ENCODE measurements at regions not wholly inside any gene's neighbourhood (a gene's known extent, or its start where the extent isn't known, plus 50 kb on each side); places are given as distances from the start of the nearest gene placed in this dataset.

DNA sequence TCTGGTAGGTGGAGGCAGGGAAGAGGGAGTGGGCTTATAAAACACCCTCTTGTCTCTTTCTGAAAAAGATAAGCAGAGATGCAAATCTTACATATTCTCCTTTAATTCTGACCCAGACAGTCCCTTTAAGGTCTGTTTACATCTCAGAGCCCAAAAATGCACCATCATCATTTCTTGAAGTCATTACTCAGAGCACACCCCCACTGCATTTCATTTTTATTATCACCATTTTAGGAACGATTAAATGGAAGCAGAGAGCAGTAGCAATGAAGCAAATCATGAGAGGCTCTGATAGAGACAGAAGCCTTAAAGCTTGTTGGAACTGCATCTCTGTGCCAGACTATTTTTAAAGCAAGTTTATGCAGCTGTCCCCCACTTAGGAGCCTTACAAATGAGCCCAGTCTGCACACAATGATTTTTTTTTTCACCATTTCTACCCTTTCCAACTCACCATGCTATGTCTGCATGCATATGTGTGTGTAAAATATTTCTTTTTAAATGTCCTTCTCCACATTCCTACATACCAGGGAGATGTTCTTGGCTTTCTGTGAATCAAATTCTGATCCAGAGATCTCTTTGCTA is 311.0 kb downstream of the GRIN2B start:
- H3K4me1 ChIP-seq (ENCODE audit: control insufficient read depth, insufficient read depth, low read length, poor library complexity, severe bottlenecking) = no peaks in the 10 kb centered on the region
- H3K36me3 ChIP-seq (ENCODE audit: control insufficient read depth, insufficient read depth, low read length) = no peaks in the 10 kb centered on the region
- DNase-seq = no peak
- no peak overlapping the region for H3K4me3 ChIP-seq (ENCODE audit: insufficient read depth, low read depth, low read length, poor library complexity, severe bottlenecking)
- no peaks in the 10 kb centered on the region for H3K27me3 ChIP-seq (replicated peaks; ENCODE audit: control insufficient read depth, insufficient read depth, low read length, poor library complexity, severe bottlenecking)
- H3K27ac ChIP-seq (ENCODE audit: insufficient read depth, low read length, poor library complexity, severe bottlenecking) = no peak overlapping the region
- no peaks in the 10 kb centered on the region for H3K9me3 ChIP-seq (ENCODE audit: control insufficient read depth, low read length)

DNA sequence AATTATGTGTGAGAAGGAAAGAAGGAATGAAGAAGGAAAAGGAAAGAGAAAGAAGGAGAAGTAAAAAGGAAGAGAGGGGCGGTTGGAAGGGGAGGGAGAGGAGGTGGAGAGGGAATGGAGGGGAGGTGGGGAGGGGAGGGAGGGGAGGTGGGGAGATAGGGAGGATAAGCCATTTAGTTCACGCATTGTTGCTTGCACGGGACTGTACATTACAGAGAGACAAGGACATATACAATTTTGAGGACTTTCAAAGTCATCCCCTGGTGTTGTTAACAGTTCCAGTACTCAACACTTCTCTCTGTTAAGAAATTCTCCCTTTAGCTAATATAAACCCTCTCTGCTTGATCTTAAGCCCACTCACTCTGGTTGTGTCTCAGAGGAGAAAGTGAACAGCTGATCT is 312.5 kb downstream of the GRIN2B start:
- no peak for DNase-seq
- H3K9me3 ChIP-seq (ENCODE audit: control insufficient read depth, low read length) = no peaks in the 10 kb centered on the region
- no peak overlapping the region for H3K27ac ChIP-seq (ENCODE audit: insufficient read depth, low read length, poor library complexity, severe bottlenecking)
- H3K27me3 ChIP-seq (replicated peaks; ENCODE audit: control insufficient read depth, insufficient read depth, low read length, poor library complexity, severe bottlenecking) = no peaks in the 10 kb centered on the region
- no peaks in the 10 kb centered on the region for H3K4me1 ChIP-seq (ENCODE audit: control insufficient read depth, insufficient read depth, low read length, poor library complexity, severe bottlenecking)
- H3K36me3 ChIP-seq (ENCODE audit: control insufficient read depth, insufficient read depth, low read length) = no peaks in the 10 kb centered on the region
- no peak overlapping the region for H3K4me3 ChIP-seq (ENCODE audit: insufficient read depth, low read depth, low read length, poor library complexity, severe bottlenecking)

DNA sequence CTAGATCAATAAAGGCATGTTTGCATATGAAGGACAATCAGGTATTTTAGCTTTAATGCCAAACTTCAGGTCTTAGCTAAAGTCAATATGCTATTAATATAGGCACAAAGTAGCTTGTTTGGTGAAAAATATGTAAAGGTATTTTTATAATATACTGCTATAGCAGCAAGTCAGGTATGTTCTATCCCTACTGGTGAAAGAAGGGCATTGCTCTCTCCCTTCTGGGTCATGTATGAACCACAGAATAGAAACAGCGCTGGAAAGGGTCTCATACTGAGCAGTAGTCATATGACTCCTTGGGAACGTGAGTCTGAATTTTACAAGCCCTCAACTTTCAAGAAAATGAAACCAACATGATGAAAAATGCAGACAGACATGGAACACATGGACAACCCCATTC is 314.6 kb downstream of the GRIN2B start:
- no peak overlapping the region for H3K27ac ChIP-seq (ENCODE audit: insufficient read depth, low read length, poor library complexity, severe bottlenecking)
- no peaks in the 10 kb centered on the region for H3K9me3 ChIP-seq (ENCODE audit: control insufficient read depth, low read length)
- no peak overlapping the region for H3K4me3 ChIP-seq (ENCODE audit: insufficient read depth, low read depth, low read length, poor library complexity, severe bottlenecking)
- no peaks in the 10 kb centered on the region for H3K4me1 ChIP-seq (ENCODE audit: control insufficient read depth, insufficient read depth, low read length, poor library complexity, severe bottlenecking)
- H3K36me3 ChIP-seq (ENCODE audit: control insufficient read depth, insufficient read depth, low read length) = no peaks in the 10 kb centered on the region
- no peaks in the 10 kb centered on the region for H3K27me3 ChIP-seq (replicated peaks; ENCODE audit: control insufficient read depth, insufficient read depth, low read length, poor library complexity, severe bottlenecking)
- no peak for DNase-seq

DNA sequence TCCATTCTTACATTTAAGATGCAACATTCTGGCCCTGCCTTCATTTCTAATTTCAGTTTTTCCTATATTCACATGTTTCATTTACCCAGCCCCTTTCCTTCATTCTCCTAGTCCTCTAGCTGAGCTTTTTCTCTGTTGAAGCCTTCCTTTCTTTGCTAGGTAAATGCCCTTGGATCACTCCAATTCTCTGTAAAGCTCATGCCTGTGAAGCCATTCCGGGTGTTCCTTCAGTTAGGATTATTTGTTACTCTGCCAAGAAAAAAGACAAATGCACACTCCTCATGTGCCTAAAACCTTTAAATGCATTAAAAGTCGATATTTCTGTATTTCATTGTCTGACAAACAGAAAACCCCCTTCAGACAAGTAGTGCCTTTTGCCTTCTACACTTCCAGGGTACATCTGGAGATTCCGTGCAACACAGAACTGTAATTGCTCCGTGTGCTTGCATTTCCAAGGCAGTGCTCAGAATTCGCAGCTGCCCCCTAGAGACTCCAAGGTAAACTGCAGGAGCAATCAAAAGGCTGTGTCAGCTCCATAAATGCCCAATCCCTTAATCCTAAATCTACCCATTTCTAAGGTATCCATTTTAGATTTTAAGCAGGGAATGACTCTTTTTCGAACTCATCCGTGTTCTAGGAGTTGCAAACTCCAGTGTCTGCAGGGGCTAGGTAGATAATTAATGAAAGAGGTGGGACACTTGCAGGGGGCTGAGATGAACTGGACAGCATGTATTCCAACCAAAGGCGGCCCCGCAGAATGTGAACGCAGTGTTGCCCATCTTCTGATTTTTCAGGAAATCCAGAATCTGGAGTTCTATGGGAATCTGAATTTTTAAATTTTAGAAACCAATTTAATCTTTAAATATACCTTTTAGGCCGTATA is 320.2 kb downstream of the GRIN2B start:
- H3K27ac ChIP-seq (ENCODE audit: insufficient read depth, low read length, poor library complexity, severe bottlenecking) = no peak overlapping the region
- H3K9me3 ChIP-seq (ENCODE audit: control insufficient read depth, low read length) = no peaks in the 10 kb centered on the region
- no peak for DNase-seq
- H3K36me3 ChIP-seq (ENCODE audit: control insufficient read depth, insufficient read depth, low read length) = no peaks in the 10 kb centered on the region
- H3K27me3 ChIP-seq (replicated peaks; ENCODE audit: control insufficient read depth, insufficient read depth, low read length, poor library complexity, severe bottlenecking) = no peaks in the 10 kb centered on the region
- no peak overlapping the region for H3K4me3 ChIP-seq (ENCODE audit: insufficient read depth, low read depth, low read length, poor library complexity, severe bottlenecking)
- no peaks in the 10 kb centered on the region for H3K4me1 ChIP-seq (ENCODE audit: control insufficient read depth, insufficient read depth, low read length, poor library complexity, severe bottlenecking)

DNA sequence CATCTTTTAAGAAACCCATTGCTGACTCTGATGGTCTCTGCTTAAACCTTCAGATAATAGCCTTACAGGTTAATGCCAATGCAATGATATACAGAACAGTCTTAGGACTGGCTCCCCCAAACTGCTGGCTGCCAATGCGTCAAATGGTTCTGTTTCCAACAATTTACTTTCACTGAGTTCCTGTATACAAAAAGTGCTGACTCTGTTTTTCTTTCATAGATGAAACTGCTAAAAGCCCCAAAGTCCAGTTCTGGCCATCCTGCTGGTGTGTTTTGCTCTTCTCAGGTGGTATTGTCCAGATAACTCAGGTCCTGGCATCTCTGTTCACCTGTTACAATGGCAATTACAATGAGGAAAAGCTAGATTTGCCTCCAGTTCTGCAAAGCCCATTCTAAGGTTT is 326.9 kb downstream of the GRIN2B start:
- no peaks in the 10 kb centered on the region for H3K27me3 ChIP-seq (replicated peaks; ENCODE audit: control insufficient read depth, insufficient read depth, low read length, poor library complexity, severe bottlenecking)
- no peak overlapping the region for H3K27ac ChIP-seq (ENCODE audit: insufficient read depth, low read length, poor library complexity, severe bottlenecking)
- no peaks in the 10 kb centered on the region for H3K9me3 ChIP-seq (ENCODE audit: control insufficient read depth, low read length)
- no peak for DNase-seq
- H3K4me3 ChIP-seq (ENCODE audit: insufficient read depth, low read depth, low read length, poor library complexity, severe bottlenecking) = no peak overlapping the region
- no peaks in the 10 kb centered on the region for H3K36me3 ChIP-seq (ENCODE audit: control insufficient read depth, insufficient read depth, low read length)
- no peaks in the 10 kb centered on the region for H3K4me1 ChIP-seq (ENCODE audit: control insufficient read depth, insufficient read depth, low read length, poor library complexity, severe bottlenecking)

DNA sequence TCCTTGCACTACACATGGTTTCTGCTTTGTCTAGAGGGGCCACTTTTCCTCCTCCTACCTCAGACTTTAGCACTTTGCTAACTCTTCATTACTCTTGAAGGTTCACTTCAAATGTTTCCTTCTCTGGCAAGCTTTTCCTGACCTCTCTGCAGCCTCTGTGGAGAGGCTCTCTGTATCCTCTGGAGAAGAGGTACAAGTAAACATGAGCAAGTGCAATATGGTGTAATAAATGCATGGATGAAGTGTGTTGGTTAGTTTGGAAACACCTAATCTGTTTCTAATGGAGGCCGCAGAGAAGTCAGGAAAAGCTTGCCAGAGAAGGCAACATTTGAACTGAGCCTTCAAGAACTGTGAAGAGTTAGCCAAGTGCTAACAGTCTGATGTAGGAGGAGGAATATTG is 329.3 kb downstream of the GRIN2B start:
- Histone ChIP-seq H3K27me3 (replicated peaks; ENCODE audit: control insufficient read depth, insufficient read depth, low read length, poor library complexity, severe bottlenecking) (no peaks in the 10 kb centered on the region), H3K36me3 (ENCODE audit: control insufficient read depth, insufficient read depth, low read length) (no peaks in the 10 kb centered on the region), H3K27ac (ENCODE audit: insufficient read depth, low read length, poor library complexity, severe bottlenecking) (no peak overlapping the region), H3K4me3 (ENCODE audit: insufficient read depth, low read depth, low read length, poor library complexity, severe bottlenecking) (no peak overlapping the region), H3K9me3 (ENCODE audit: control insufficient read depth, low read length) (no peaks in the 10 kb centered on the region), H3K4me1 (ENCODE audit: control insufficient read depth, insufficient read depth, low read length, poor library complexity, severe bottlenecking) (no peaks in the 10 kb centered on the region)
- no peak for DNase-seq

DNA sequence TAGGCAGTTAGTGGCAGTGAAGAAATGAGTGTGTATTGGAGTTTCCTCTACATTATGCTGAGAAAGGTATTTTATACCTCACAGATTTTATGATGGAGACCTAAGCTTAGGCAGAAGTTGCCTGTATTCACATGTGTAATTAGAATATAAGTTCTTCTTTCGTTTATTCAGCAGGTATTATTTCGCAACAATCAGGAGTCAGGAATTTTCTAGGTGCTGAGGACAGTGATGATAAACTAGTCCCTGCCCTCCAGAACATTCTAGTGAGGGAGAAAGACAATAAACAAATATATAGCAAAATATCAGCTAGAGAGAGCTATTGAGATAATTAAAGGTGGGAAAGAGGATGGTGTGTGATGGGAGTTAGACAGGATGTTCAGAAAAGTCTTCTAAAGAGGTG is 345.7 kb downstream of the GRIN2B start:
- H3K4me3 ChIP-seq (ENCODE audit: insufficient read depth, low read depth, low read length, poor library complexity, severe bottlenecking) = no peak overlapping the region
- H3K27ac ChIP-seq (ENCODE audit: insufficient read depth, low read length, poor library complexity, severe bottlenecking) = no peak overlapping the region
- H3K9me3 ChIP-seq (ENCODE audit: control insufficient read depth, low read length) = no peaks in the 10 kb centered on the region
- no peaks in the 10 kb centered on the region for H3K4me1 ChIP-seq (ENCODE audit: control insufficient read depth, insufficient read depth, low read length, poor library complexity, severe bottlenecking)
- H3K27me3 ChIP-seq (replicated peaks; ENCODE audit: control insufficient read depth, insufficient read depth, low read length, poor library complexity, severe bottlenecking) = no peaks in the 10 kb centered on the region
- DNase-seq = no peak
- H3K36me3 ChIP-seq (ENCODE audit: control insufficient read depth, insufficient read depth, low read length) = no peaks in the 10 kb centered on the region

DNA sequence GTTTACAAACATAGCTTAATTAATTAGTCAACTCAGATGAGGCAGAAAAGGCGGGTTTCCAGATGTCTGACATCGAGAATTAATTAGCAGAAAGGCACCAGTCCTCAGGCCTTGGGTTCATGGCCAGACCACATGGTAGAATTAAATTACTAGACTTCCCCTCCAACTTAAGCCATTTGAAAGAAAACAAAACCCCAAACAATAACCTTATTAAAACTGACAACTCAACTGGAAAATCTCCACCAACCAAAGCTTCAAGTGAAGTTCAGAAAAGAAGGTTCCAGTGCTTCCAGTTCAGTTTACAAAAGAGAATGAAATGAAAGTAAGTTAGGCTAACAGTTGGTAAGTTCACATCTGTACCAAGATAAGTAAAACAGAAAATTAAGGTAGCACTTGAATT is 349.5 kb downstream of the GRIN2B start:
- no peaks in the 10 kb centered on the region for H3K4me1 ChIP-seq (ENCODE audit: control insufficient read depth, insufficient read depth, low read length, poor library complexity, severe bottlenecking)
- no peaks in the 10 kb centered on the region for H3K36me3 ChIP-seq (ENCODE audit: control insufficient read depth, insufficient read depth, low read length)
- H3K4me3 ChIP-seq (ENCODE audit: insufficient read depth, low read depth, low read length, poor library complexity, severe bottlenecking) = no peak overlapping the region
- no peak for DNase-seq
- H3K27me3 ChIP-seq (replicated peaks; ENCODE audit: control insufficient read depth, insufficient read depth, low read length, poor library complexity, severe bottlenecking) = no peaks in the 10 kb centered on the region
- H3K9me3 ChIP-seq (ENCODE audit: control insufficient read depth, low read length) = no peaks in the 10 kb centered on the region
- no peak overlapping the region for H3K27ac ChIP-seq (ENCODE audit: insufficient read depth, low read length, poor library complexity, severe bottlenecking)

DNA sequence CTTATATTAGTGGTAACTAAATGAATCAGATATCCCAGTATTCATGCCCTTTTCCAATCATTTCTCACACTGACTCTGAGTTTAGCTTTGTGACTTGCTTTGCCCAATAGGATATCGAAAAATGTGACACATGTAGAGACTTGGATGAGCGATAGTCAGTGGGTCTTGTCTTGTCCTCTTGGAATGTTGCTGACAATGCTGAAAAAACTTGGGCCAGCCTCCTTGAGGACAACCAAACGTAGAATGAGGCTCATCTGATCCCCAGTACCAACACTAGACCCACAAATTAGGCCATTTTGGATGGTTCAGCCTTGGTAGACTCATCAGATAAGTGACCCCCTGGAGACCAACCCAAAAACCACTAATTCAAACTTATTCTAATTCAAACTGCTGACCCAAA is 351.0 kb downstream of the GRIN2B start:
- no peak overlapping the region for H3K4me3 ChIP-seq (ENCODE audit: insufficient read depth, low read depth, low read length, poor library complexity, severe bottlenecking)
- DNase-seq = no peak
- H3K27me3 ChIP-seq (replicated peaks; ENCODE audit: control insufficient read depth, insufficient read depth, low read length, poor library complexity, severe bottlenecking) = no peaks in the 10 kb centered on the region
- no peaks in the 10 kb centered on the region for H3K36me3 ChIP-seq (ENCODE audit: control insufficient read depth, insufficient read depth, low read length)
- H3K4me1 ChIP-seq (ENCODE audit: control insufficient read depth, insufficient read depth, low read length, poor library complexity, severe bottlenecking) = no peaks in the 10 kb centered on the region
- H3K9me3 ChIP-seq (ENCODE audit: control insufficient read depth, low read length) = no peaks in the 10 kb centered on the region
- H3K27ac ChIP-seq (ENCODE audit: insufficient read depth, low read length, poor library complexity, severe bottlenecking) = no peak overlapping the region

DNA sequence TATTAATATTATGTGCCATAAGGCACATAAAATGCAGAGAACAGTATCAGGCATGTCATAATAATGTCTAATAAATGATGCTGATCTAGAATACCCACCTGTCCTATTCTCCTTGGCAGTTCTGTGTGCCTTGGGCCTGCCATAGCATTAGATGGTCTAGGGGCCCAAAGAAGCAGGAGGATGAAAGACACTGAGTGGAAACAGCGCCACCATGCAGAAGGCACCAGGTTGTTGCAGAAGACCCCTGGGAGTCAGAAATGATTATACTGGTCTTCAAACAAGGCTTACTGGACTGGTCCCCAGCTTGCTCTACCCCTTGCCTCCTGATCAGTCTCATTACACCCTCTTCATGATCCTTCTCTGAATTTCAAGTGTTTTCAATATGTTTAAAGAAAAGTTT is 353.3 kb downstream of the GRIN2B start:
- Histone ChIP-seq H3K4me1 (ENCODE audit: control insufficient read depth, insufficient read depth, low read length, poor library complexity, severe bottlenecking) (no peaks in the 10 kb centered on the region), H3K36me3 (ENCODE audit: control insufficient read depth, insufficient read depth, low read length) (no peaks in the 10 kb centered on the region), H3K27ac (ENCODE audit: insufficient read depth, low read length, poor library complexity, severe bottlenecking) (no peak overlapping the region), H3K4me3 (ENCODE audit: insufficient read depth, low read depth, low read length, poor library complexity, severe bottlenecking) (no peak overlapping the region), H3K9me3 (ENCODE audit: control insufficient read depth, low read length) (no peaks in the 10 kb centered on the region), H3K27me3 (replicated peaks; ENCODE audit: control insufficient read depth, insufficient read depth, low read length, poor library complexity, severe bottlenecking) (no peaks in the 10 kb centered on the region)
- no peak for DNase-seq
